ES-I3 (cell line): ENCODE measurements at regions not wholly inside any gene's neighbourhood (a gene's known extent, or its start where the extent isn't known, plus 50 kb on each side); places are given as distances from the start of the nearest gene placed in this dataset.

ENCODE experiments used
- H3K36me3 ChIP-seq: 2 replicates; pipeline ENCODE4 v1.6.1; 2013; ENCODE audit warnings: mild to moderate bottlenecking, low read length, control low read depth, moderate library complexity; ENCODE audit not compliant: insufficient read depth
- H3K4me1 ChIP-seq: 2 replicates; pipeline ENCODE4 v1.6.1; 2013; ENCODE audit warnings: mild to moderate bottlenecking, control low read depth, low read length; ENCODE audit not compliant: insufficient read depth
- H3K9ac ChIP-seq: 2 replicates; pipeline ENCODE4 v1.6.1; 2013; ENCODE audit warnings: low read depth, mild to moderate bottlenecking, low read length, moderate library complexity
- H3K9me3 ChIP-seq: 2 replicates; pipeline ENCODE4 v1.6.1; 2013; ENCODE audit warnings: mild to moderate bottlenecking, low read length, moderate library complexity; ENCODE audit not compliant: control insufficient read depth, insufficient read depth

- H3K4me1 ChIP-seq = no peaks in the 10 kb centered on the region
- H3K36me3 ChIP-seq = no peaks in the 10 kb centered on the region
- H3K9ac ChIP-seq = no peak overlapping the region
- H3K9me3 ChIP-seq = no peaks in the 10 kb centered on the region
Measured at GRCh38 chr16:22751685-22752084, 62.3 kb upstream of the HS3ST2 start.

DNA sequence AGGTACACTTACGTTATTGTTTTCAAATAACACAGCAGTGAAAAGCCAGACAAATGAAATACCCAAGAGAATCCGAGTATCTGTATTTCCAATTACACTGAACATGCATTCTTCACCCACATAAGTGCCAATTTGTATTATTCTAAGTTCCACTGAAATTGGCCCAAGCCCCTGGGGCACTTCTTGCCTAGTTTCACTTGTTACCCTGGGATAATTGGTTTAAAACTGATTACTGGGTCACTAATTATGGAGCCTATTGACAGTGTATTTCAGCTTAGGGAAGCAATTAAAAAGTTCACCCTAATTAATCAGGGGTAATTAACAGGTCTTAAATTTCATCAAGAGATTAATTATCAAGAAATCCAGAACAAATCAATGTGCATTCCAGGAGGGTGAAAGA lies 60.5 kb upstream of the HS3ST2 start:
- Histone ChIP-seq H3K9ac (no peak overlapping the region), H3K36me3 (no peaks in the 10 kb centered on the region), H3K4me1 (no peaks in the 10 kb centered on the region), H3K9me3 (no peaks in the 10 kb centered on the region)

DNA sequence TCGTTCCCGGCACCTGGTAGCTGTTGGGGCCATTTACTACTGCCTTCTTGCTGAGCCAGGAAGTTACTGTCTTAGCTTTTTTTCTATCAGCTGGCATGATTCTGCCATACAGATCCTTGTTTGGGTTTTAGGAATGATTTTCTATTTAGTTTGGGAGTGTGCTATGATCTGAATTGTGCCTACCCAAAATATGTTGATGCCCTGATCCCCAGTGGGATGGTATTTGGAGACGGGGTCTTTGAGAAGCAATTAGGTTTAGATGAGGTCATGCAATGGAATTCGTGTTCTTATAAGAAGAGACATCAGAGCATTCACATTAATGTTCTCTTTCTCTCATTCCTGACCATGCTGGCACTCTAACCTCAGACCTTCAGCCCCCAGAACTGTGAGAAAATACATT lies 59.4 kb upstream of the HS3ST2 start:
- H3K9ac ChIP-seq = no peak overlapping the region
- H3K4me1 ChIP-seq = no peaks in the 10 kb centered on the region

DNA sequence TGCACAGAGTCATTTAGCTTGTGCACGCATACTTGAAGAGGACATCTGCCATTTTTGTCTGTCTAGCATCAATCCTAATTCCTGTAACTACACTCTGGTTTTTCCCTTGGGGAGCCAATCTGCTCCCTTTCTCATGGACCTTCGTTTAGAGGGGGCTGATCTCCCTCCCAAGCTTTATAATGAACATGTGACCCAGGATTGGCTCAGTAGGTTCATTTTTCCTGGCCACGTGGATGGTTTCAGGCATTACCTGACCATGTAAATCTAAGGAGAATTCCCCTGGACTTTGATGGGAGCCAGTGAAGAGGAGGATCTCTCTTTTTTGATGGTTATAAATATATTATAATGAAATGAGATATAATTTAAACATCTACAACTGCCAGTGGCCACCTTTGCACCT lies 56.8 kb upstream of the HS3ST2 start:
- Histone ChIP-seq H3K4me1 (no peaks in the 10 kb centered on the region), H3K36me3 (no peaks in the 10 kb centered on the region), H3K9me3 (no peaks in the 10 kb centered on the region), H3K9ac (no peak overlapping the region)

More for the DNA sequence above, 59.4 kb upstream of the HS3ST2 start:
- H3K36me3 ChIP-seq = no peaks in the 10 kb centered on the region
- no peaks in the 10 kb centered on the region for H3K9me3 ChIP-seq

- no peaks in the 10 kb centered on the region; the same call in 1 of the 2 replicates for H3K9me3 ChIP-seq
- H3K36me3 ChIP-seq = no peaks in the 10 kb centered on the region
- H3K9ac ChIP-seq = no peak overlapping the region
- peaks cover 12% of the 10 kb centered on the region; the same call in 1 of the 2 replicates for H3K4me1 ChIP-seq
Measured at GRCh38 chr16:22762486-22762885, 51.5 kb upstream of the HS3ST2 start.

- H3K9me3 ChIP-seq = no peaks in the 10 kb centered on the region; the same call in 1 of the 2 replicates
- peaks cover 12% of the 10 kb centered on the region; the same call in 1 of the 2 replicates for H3K4me1 ChIP-seq
- H3K36me3 ChIP-seq = no peaks in the 10 kb centered on the region
- no peak overlapping the region for H3K9ac ChIP-seq
Measured at GRCh38 chr16:22763437-22764080, 50.4 kb upstream of the HS3ST2 start.
